GM23338 (cell line): ENCODE measurements at regions not wholly inside any gene's neighbourhood (a gene's known extent, or its start where the extent isn't known, plus 50 kb on each side); places are given as distances from the start of the nearest gene placed in this dataset.
"Not testable (repeated sequence)": the region's sequence is repeated elsewhere in the genome, so short reads cannot be mapped to it uniquely, and the experiment has no call there.

Experiments used
- EZH2 ChIP-seq: fragments of 200-600 bp; sonication (generic); IDR thresholded peaks from one replicate; pipeline ENCODE4 v1.8.0; 2017; ENCODE audit warnings: antibody characterized with exemption, mild to moderate bottlenecking, low read depth; ENCODE audit not compliant: unreplicated experiment
- NANOG ChIP-seq: IDR thresholded peaks from 2 replicates; pipeline ENCODE4 v1.6.1; 2016; ENCODE audit warnings: antibody characterized with exemption, borderline replicate concordance
- TF ChIP-seq, protein P1 (sequence below), 2 experiments: fragments of 200-600 bp in 1 of 2; sonication (generic) in 1 of 2; conservative IDR thresholded peaks; 2 replicates each; pipeline versions ENCODE4 v1.5.1 to v1.6.1; 2016 to 2017; ENCODE audit warnings: antibody characterized with exemption in 2 of 2, low read depth in 2 of 2, mild to moderate bottlenecking in 2 of 2, moderate library complexity in 1 of 2

DNA sequence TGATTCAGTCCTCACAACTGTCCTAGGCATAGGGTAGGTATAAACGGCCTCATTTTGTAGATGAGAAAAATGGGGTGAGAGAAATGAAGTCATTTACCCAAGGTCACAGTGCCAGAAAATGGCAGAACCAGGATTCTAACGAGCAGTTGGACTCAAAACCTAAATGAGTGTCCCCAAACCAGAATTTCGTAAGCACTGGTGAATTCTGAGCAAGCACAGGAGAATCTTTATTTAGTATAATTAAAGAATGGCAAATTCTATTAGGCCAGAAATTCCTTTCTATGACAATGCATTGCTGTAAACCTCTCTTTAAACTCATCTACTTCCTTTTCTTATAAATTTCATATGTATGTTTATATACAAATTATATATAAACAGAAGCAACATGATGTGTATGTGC is 66.8 kb upstream of the ST3GAL6 start:
- TF ChIP-seq, protein P1, sequence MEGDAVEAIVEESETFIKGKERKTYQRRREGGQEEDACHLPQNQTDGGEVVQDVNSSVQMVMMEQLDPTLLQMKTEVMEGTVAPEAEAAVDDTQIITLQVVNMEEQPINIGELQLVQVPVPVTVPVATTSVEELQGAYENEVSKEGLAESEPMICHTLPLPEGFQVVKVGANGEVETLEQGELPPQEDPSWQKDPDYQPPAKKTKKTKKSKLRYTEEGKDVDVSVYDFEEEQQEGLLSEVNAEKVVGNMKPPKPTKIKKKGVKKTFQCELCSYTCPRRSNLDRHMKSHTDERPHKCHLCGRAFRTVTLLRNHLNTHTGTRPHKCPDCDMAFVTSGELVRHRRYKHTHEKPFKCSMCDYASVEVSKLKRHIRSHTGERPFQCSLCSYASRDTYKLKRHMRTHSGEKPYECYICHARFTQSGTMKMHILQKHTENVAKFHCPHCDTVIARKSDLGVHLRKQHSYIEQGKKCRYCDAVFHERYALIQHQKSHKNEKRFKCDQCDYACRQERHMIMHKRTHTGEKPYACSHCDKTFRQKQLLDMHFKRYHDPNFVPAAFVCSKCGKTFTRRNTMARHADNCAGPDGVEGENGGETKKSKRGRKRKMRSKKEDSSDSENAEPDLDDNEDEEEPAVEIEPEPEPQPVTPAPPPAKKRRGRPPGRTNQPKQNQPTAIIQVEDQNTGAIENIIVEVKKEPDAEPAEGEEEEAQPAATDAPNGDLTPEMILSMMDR (conservative IDR thresholded peaks at IDR 0.05; ENCODE audit: low read depth in 2 of 2): not testable (repeated sequence)
- TF ChIP-seq EZH2, NANOG: not testable (repeated sequence)
